Osteoblast (primary cell): ENCODE measurements at regions not wholly inside any gene's neighbourhood (a gene's known extent, or its start where the extent isn't known, plus 50 kb on each side); places are given as distances from the start of the nearest gene placed in this dataset.

Experiments used
- DNase-seq: peaks from one replicate; pipeline ENCODE4 v3.0.0; 2011; ENCODE audit warnings: low spot score, mixed read lengths; ENCODE audit not compliant: insufficient read length; ENCODE audit errors: missing footprints
- H2AFZ ChIP-seq: 2 replicates; pipeline ENCODE4 v1.6.0; 2011; ENCODE audit warnings: mild to moderate bottlenecking, low read length
- H3K27ac ChIP-seq: 2 replicates; pipeline ENCODE4 v1.5.1; 2011; ENCODE audit warnings: mild to moderate bottlenecking, low read depth, low read length, moderate library complexity
- H3K27me3 ChIP-seq: 2 replicates; pipeline ENCODE4 v1.6.0; 2012; ENCODE audit warnings: mild to moderate bottlenecking, control low read depth, inconsistent platforms, low read length, moderate library complexity; ENCODE audit not compliant: insufficient read depth
- H3K36me3 ChIP-seq: 2 replicates; pipeline ENCODE4 v1.5.1; 2011; ENCODE audit warnings: mild to moderate bottlenecking, low read length, control low read depth, moderate library complexity; ENCODE audit not compliant: insufficient read depth
- H3K4me1 ChIP-seq: 2 replicates; pipeline ENCODE4 v1.5.1; 2011; ENCODE audit warnings: mild to moderate bottlenecking, low read length, control low read depth, moderate library complexity; ENCODE audit not compliant: insufficient read depth
- H3K4me2 ChIP-seq: 2 replicates; pipeline ENCODE4 v1.6.0; 2011; ENCODE audit warnings: mild to moderate bottlenecking, low read length; ENCODE audit not compliant: insufficient read depth
- H3K4me3 ChIP-seq: fragments of 200-600 bp; sonication (generic); 3 replicates; pipeline ENCODE4 v1.5.1; 2012; ENCODE audit warnings: mild to moderate bottlenecking, low read length, inconsistent platforms; ENCODE audit not compliant: insufficient read depth
- H3K79me2 ChIP-seq: 2 replicates; pipeline ENCODE4 v1.6.0; 2012; ENCODE audit warnings: mild to moderate bottlenecking, low read length, control low read depth, inconsistent platforms; ENCODE audit not compliant: insufficient read depth
- H3K9me3 ChIP-seq: 2 replicates; pipeline ENCODE4 v1.5.1; 2011; ENCODE audit warnings: low read depth, low read length, control low read depth
- H4K20me1 ChIP-seq: 2 replicates; pipeline ENCODE4 v1.6.0; 2012; ENCODE audit warnings: mild to moderate bottlenecking, low read length, control low read depth; ENCODE audit not compliant: insufficient read depth
- TF ChIP-seq, protein P1 (sequence below): IDR thresholded peaks from 2 replicates; pipeline ENCODE4 v1.5.1; 2011; ENCODE audit warnings: mild to moderate bottlenecking, low read depth, low read length, moderate library complexity; ENCODE audit errors: extremely low read depth

DNA sequence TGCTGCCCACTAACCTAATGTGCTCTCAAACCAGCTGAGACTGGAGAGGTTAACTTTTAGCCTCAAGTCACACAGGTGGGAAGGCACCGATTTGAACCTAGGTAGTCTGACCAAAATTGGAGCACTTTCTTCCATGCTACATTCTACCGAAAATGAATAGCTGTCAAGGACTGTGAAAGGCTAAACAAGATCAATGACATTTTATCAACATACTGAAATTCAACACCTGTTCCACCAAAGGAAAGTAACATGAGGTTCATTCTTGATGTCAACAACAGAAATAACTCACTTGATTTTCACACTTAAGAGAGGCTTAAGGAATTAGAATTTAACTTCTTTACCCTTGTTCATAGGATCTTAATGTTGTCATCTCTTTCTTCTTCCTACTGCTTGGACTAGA, 284.4 kb upstream of the MON1B start:
- Histone ChIP-seq H2AFZ (no peak overlapping the region), H4K20me1 (no peaks in the 10 kb centered on the region), H3K4me3 (no peak overlapping the region), H3K27me3 (no peaks in the 10 kb centered on the region), H3K9me3 (no peaks in the 10 kb centered on the region), H3K79me2 (no peaks in the 10 kb centered on the region), H3K36me3 (no peaks in the 10 kb centered on the region), H3K4me1 (peaks cover 5% of the 10 kb centered on the region), H3K27ac (no peak overlapping the region), H3K4me2 (no peak overlapping the region)
- TF ChIP-seq, protein P1, sequence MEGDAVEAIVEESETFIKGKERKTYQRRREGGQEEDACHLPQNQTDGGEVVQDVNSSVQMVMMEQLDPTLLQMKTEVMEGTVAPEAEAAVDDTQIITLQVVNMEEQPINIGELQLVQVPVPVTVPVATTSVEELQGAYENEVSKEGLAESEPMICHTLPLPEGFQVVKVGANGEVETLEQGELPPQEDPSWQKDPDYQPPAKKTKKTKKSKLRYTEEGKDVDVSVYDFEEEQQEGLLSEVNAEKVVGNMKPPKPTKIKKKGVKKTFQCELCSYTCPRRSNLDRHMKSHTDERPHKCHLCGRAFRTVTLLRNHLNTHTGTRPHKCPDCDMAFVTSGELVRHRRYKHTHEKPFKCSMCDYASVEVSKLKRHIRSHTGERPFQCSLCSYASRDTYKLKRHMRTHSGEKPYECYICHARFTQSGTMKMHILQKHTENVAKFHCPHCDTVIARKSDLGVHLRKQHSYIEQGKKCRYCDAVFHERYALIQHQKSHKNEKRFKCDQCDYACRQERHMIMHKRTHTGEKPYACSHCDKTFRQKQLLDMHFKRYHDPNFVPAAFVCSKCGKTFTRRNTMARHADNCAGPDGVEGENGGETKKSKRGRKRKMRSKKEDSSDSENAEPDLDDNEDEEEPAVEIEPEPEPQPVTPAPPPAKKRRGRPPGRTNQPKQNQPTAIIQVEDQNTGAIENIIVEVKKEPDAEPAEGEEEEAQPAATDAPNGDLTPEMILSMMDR = no peak
- no peak for DNase-seq

DNA sequence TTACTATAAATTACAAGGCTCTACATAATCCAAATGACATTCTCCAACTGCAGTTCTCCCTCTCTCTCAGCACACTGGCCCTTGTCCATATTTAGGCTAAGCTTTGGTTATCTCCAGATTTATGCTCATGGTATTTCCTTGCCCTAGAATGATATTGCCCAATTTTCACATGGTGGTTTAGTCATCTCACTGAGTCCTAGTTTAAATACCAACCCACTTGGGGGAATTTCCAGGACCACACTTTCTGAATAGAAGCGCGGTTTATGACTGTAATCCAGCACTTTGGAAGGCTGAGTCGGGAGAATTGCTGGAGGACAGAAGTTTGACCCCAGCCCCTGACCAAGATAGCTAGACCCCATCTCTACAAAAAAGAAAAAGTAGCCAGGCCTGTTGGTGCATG, 280.1 kb upstream of the MON1B start:
- no peaks in the 10 kb centered on the region for H3K9me3 ChIP-seq
- H4K20me1 ChIP-seq = no peaks in the 10 kb centered on the region
- H3K4me2 ChIP-seq = peak overlapping the region; percentile 46
- peak overlapping the region; percentile 11 for H3K27ac ChIP-seq
- H3K4me1 ChIP-seq = peaks cover 10% of the 10 kb centered on the region
- peak; percentile 74 for DNase-seq
- H3K4me3 ChIP-seq = no peak overlapping the region
- H3K79me2 ChIP-seq = no peaks in the 10 kb centered on the region
- H3K27me3 ChIP-seq = no peaks in the 10 kb centered on the region
- peak overlapping the region; percentile 20 for H2AFZ ChIP-seq
- TF ChIP-seq, protein P1 = no peak
- no peaks in the 10 kb centered on the region for H3K36me3 ChIP-seq

- DNase-seq = no peak
- Histone ChIP-seq H3K27ac (no peak overlapping the region), H3K4me2 (no peak overlapping the region), H3K9me3 (no peaks in the 10 kb centered on the region), H3K79me2 (no peaks in the 10 kb centered on the region), H3K4me1 (peaks cover 10% of the 10 kb centered on the region), H4K20me1 (no peaks in the 10 kb centered on the region), H2AFZ (no peak overlapping the region), H3K27me3 (no peaks in the 10 kb centered on the region), H3K4me3 (no peak overlapping the region), H3K36me3 (no peaks in the 10 kb centered on the region)
- TF ChIP-seq, protein P1 = no peak
These were observed 277.9 kb upstream of the MON1B start for GRCh38 chr16:76913046-76913445.

DNA sequence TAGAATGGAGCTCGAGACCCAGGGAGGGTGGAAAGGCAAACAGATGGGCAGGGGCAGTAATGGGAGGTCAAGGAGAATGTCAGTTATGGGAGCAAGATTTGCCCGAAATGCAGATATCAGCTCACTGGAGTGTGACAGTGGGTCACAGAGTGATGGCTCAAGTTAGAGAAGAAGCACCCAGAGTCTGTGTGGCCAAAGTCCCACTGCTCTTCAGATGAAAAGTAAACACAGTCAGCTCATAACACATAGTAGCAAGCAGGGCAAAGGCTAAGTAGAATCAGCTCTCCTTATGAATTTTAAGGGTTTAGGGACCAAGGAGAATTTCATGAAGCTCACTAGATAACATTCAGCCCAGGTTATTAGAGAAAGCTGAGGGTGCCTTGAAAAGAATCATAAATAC, 264.9 kb upstream of the MON1B start:
- Histone ChIP-seq H3K27ac (no peak overlapping the region), H3K79me2 (no peaks in the 10 kb centered on the region), H2AFZ (no peak overlapping the region), H3K36me3 (no peaks in the 10 kb centered on the region), H3K4me1 (no peaks in the 10 kb centered on the region), H3K27me3 (no peaks in the 10 kb centered on the region), H3K9me3 (no peaks in the 10 kb centered on the region), H3K4me2 (no peak overlapping the region), H3K4me3 (no peak overlapping the region), H4K20me1 (no peaks in the 10 kb centered on the region)
- TF ChIP-seq, protein P1 = no peak
- no peak for DNase-seq
